Upper lobe of left lung (tissue), 4 donors: ENCODE measurements at regions not wholly inside any gene's neighbourhood (a gene's known extent, or its start where the extent isn't known, plus 50 kb on each side); places are given as distances from the start of the nearest gene placed in this dataset.

Source experiments
- CTCF ChIP-seq, 6 experiments: fragments of 450-650 bp in 4 of 6; fragments of 200-600 bp in 2 of 6; sonication (generic) in 2 of 6; IDR thresholded peaks; one replicate each; pipeline ENCODE4 v1.5.1; 2016 to 2019; ENCODE audit warnings: antibody characterized with exemption in 6 of 6
- POLR2A ChIP-seq, 4 donors: fragments of 450-650 bp; IDR thresholded peaks; one replicate each; pipeline ENCODE4 v1.5.1; 2016 to 2017; ENCODE audit warnings: antibody characterized with exemption in 4 of 4, mild to moderate bottlenecking in 2 of 4
- POLR2AphosphoS5 ChIP-seq, 2 donors: sonication (generic); formaldehyde crosslinking; IDR thresholded peaks; one replicate each; pipeline ENCODE4 v1.5.1; 2017; ENCODE audit warnings: antibody characterized with exemption in 2 of 2

GRCh38 chr4:1547131-1547855, 136.8 kb downstream of the FAM53A start:
- no peak for TF ChIP-seq CTCF (IDR thresholded peaks at IDR 0.05)
- TF ChIP-seq POLR2A (IDR thresholded peaks at IDR 0.05), result no peak
- TF ChIP-seq POLR2AphosphoS5 (IDR thresholded peaks at IDR 0.05), result no peak
